SK-N-SH treated with all-trans-retinoic acid at 6 μM for 48 hours (cell line): ENCODE measurements at regions not wholly inside any gene's neighbourhood (a gene's known extent, or its start where the extent isn't known, plus 50 kb on each side); places are given as distances from the start of the nearest gene placed in this dataset.

ENCODE experiments used
- ARNTL ChIP-seq: fragments of 450-650 bp; formaldehyde crosslinking; IDR thresholded peaks from 2 replicates; pipeline ENCODE4 v1.5.0; 2020; ENCODE audit warnings: low read depth, mild to moderate bottlenecking, moderate library complexity, borderline replicate concordance
- BACH2 ChIP-seq: fragments of 250-450 bp; sonication (Bioruptor Pico); IDR thresholded peaks from 2 replicates; pipeline ENCODE4 v1.9.0; 2021; ENCODE audit warnings: mild to moderate bottlenecking, borderline replicate concordance
- CREB5 ChIP-seq: fragments of 250-450 bp; sonication (Bioruptor Pico); IDR thresholded peaks from 2 replicates; pipeline ENCODE4 v1.5.1; 2020; ENCODE audit warnings: low read depth, mild to moderate bottlenecking, moderate library complexity
- CSDC2 ChIP-seq: fragments of 250-450 bp; sonication (Bioruptor Pico); IDR thresholded peaks from 2 replicates; pipeline ENCODE4 v1.5.0; 2020; ENCODE audit warnings: mild to moderate bottlenecking, moderate library complexity
- GLIS3 ChIP-seq: fragments of 250-450 bp; sonication (Bioruptor Pico); IDR thresholded peaks from 2 replicates; pipeline ENCODE4 v1.5.0; 2020; ENCODE audit warnings: mild to moderate bottlenecking, moderate library complexity
- PATZ1 ChIP-seq: fragments of 250-450 bp; sonication (Bioruptor Pico); IDR thresholded peaks from 2 replicates; pipeline ENCODE4 v1.8.0; 2020; ENCODE audit warnings: mild to moderate bottlenecking, moderate library complexity, borderline replicate concordance
- POU6F1 ChIP-seq: fragments of 250-450 bp; sonication (Bioruptor Pico); IDR thresholded peaks from 2 replicates; pipeline ENCODE4 v1.8.0; 2021; ENCODE audit warnings: low read depth, mild to moderate bottlenecking, moderate library complexity, borderline replicate concordance
- PPARA ChIP-seq: fragments of 250-450 bp; sonication (Bioruptor Pico); IDR thresholded peaks from 2 replicates; pipeline ENCODE4 v1.5.0; 2020; ENCODE audit warnings: mild to moderate bottlenecking, borderline replicate concordance
- TCF4 ChIP-seq: fragments of 250-450 bp; sonication (Bioruptor Pico); IDR thresholded peaks from 2 replicates; pipeline ENCODE4 v1.8.0; 2021; ENCODE audit warnings: mild to moderate bottlenecking, moderate library complexity, borderline replicate concordance
- ZFP3 ChIP-seq: fragments of 250-450 bp; sonication (Bioruptor Pico); IDR thresholded peaks from 2 replicates; pipeline ENCODE4 v1.5.0; 2020; ENCODE audit warnings: mild to moderate bottlenecking, moderate library complexity
- ZFP30 ChIP-seq: fragments of 450-650 bp; formaldehyde crosslinking; IDR thresholded peaks from 2 replicates; pipeline ENCODE4 v1.5.0; 2022; ENCODE audit warnings: mild to moderate bottlenecking, moderate library complexity
- ZNF70 ChIP-seq: fragments of 450-650 bp; formaldehyde crosslinking; IDR thresholded peaks from 2 replicates; pipeline ENCODE4 v1.5.0; 2020; ENCODE audit warnings: mild to moderate bottlenecking, moderate library complexity
- ZNF8 ChIP-seq: fragments of 450-650 bp; formaldehyde crosslinking; IDR thresholded peaks from 2 replicates; pipeline ENCODE4 v1.5.0; 2020; ENCODE audit warnings: mild to moderate bottlenecking, moderate library complexity

- TF ChIP-seq CSDC2 (no peak), ARNTL (CRISPR knock-in tag) (no peak), POU6F1 (no peak), ZFP30 (no peak), ZNF8 (no peak), TCF4 (CRISPR knock-in tag) (no peak), CREB5 (CRISPR knock-in tag) (no peak), GLIS3 (CRISPR knock-in tag) (no peak), PPARA (no peak), ZNF70 (no peak), PATZ1 (no peak), BACH2 (no peak), ZFP3 (CRISPR knock-in tag) (no peak)
Measured at GRCh38 chr21:16028941-16029464, 299.2 kb downstream of the USP25 start.
